Esophagus squamous epithelium (tissue), 5 donors: ENCODE measurements at regions not wholly inside any gene's neighbourhood (a gene's known extent, or its start where the extent isn't known, plus 50 kb on each side); places are given as distances from the start of the nearest gene placed in this dataset.
"Not testable (repeated sequence)": the region's sequence is repeated elsewhere in the genome, so short reads cannot be mapped to it uniquely, and the experiment has no call there.

Experiments
- DNase-seq: peaks from one replicate; lab custom pipeline; 2025; lab: John Stamatoyannopoulos, UW
- H3K27ac ChIP-seq, 4 donors: fragments of 200-600 bp; sonication (generic); one replicate each; pipeline ENCODE4 v1.5.1; 2016 to 2019; ENCODE audit warnings: mild to moderate bottlenecking in 1 of 4
- H3K27me3 ChIP-seq, 4 donors: fragments of 200-600 bp; sonication (generic); 1 replicate in 3 of 4; 2 replicates in 1 of 4; pipeline versions ENCODE4 v1.5.1 to v1.6.0; 2017 to 2021; ENCODE audit warnings: antibody characterized with exemption in 1 of 4
- H3K36me3 ChIP-seq, 3 donors: fragments of 200-600 bp; sonication (generic); one replicate each; pipeline ENCODE4 v1.5.1; 2016 to 2019
- H3K4me1 ChIP-seq, 3 donors: fragments of 200-600 bp; sonication (generic); one replicate each; pipeline ENCODE4 v1.5.1; 2017 to 2019
- H3K4me3 ChIP-seq, 4 donors: fragments of 200-600 bp; sonication (generic); 1 replicate in 3 of 4; 2 replicates in 1 of 4; pipeline ENCODE4 v1.5.1; 2016 to 2019; ENCODE audit warnings: mild to moderate bottlenecking in 2 of 4, moderate library complexity in 1 of 4
- H3K9me3 ChIP-seq, 3 donors: fragments of 200-600 bp; sonication (generic); one replicate each; pipeline ENCODE4 v1.5.1; 2016 to 2019
- CTCF ChIP-seq, 6 experiments: fragments of 450-650 bp in 4 of 6; fragments of 200-600 bp in 2 of 6; sonication (generic) in 2 of 6; IDR thresholded peaks; one replicate each; pipeline ENCODE4 v1.5.1; 2016 to 2019; ENCODE audit warnings: antibody characterized with exemption in 6 of 6, mild to moderate bottlenecking in 4 of 6, moderate library complexity in 4 of 6
- POLR2A ChIP-seq, 4 donors: fragments of 450-650 bp; IDR thresholded peaks; one replicate each; pipeline ENCODE4 v1.6.1; 2017; ENCODE audit warnings: antibody characterized with exemption in 4 of 4, mild to moderate bottlenecking in 4 of 4, moderate library complexity in 3 of 4
- WGBS, 2 donors: methylation state at CpG; one replicate each; pipeline ENCODE4 v1.1.5; 2018; 5-methylcytosine and 5-hydroxymethylcytosine counted together
- intact Hi-C: fragments of 100-400 bp; cut with DNase I; formaldehyde crosslinking; loops from one replicate; pipeline ENCODE4 v1.15.0; 2022
- donor health status: DM: yes; HTN: yes; CAD: no.

DNA sequence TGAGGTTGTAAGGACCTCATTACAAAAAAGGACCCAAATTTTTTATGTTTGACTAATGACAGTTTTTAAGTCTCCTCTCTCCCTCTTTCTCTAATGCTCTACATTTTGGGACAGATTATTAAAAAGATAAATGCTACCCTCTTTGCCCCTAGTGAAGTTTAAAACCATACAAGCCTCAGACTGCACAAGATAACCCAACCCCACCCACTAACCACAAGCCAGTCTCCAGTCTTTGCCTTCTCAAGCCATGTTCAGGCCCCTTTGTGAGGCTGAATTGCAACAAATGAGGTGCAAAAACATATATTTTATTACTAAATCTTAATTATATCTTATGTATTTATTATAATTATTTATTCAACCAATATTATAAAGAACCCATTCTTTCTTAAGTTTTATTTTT is 597.2 kb upstream of the BRINP3 start:
- no peak for TF ChIP-seq POLR2A (IDR thresholded peaks at IDR 0.05)
- TF ChIP-seq CTCF (IDR thresholded peaks at IDR 0.05): no peak
- Histone ChIP-seq H3K9me3 (no peaks in the 10 kb centered on the region), H3K36me3 (no peaks in the 10 kb centered on the region), H3K27ac (no peak overlapping the region), H3K27me3 (no peaks in the 10 kb centered on the region), H3K4me1 (no peaks in the 10 kb centered on the region), H3K4me3 (no peak overlapping the region)
- no peak for DNase-seq
- intact Hi-C loops: no loop called here

DNA sequence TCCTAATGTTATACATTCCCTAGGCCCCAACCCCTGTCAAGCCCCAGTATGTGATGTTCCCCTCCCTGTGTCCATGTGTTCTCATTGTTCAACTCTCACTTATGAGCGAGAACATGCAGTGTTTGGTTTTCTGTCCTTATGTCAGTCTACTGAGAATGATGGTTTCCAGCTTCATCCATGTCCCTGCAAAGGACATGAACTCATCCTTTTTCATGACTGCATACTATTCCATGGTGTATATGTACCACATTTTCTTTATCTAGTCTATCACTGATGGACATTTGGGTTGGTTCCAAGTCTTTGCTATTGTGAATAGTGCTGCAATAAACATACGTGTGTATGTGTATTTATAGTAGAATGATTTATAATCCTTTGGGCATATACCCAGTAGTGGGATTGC is 605.4 kb upstream of the BRINP3 start:
- WGBS, 2 donors: 82 to 88% methylated on average over 2 of the region's 2 CpGs
- intact Hi-C loops, H3K9me3 ChIP-seq, H3K4me3 ChIP-seq, H3K27me3 ChIP-seq, H3K36me3 ChIP-seq, DNase-seq, H3K27ac ChIP-seq, H3K4me1 ChIP-seq: not testable (repeated sequence)

GRCh38 chr1:191085121-191085520 is 607.5 kb upstream of the BRINP3 start:
- Histone ChIP-seq H3K4me3 (no peak overlapping the region), H3K36me3 (no peaks in the 10 kb centered on the region), H3K27ac (no peak overlapping the region), H3K9me3 (peaks cover 0 to 3% (median 0%) of the 10 kb centered on the region in 3 donors), H3K4me1 (no peaks in the 10 kb centered on the region), H3K27me3 (no peaks in the 10 kb centered on the region)
- DNase-seq: no peak
- TF ChIP-seq POLR2A (IDR thresholded peaks at IDR 0.05): no peak
- no peak for TF ChIP-seq CTCF (IDR thresholded peaks at IDR 0.05)
- intact Hi-C loops: no loop called here

DNA sequence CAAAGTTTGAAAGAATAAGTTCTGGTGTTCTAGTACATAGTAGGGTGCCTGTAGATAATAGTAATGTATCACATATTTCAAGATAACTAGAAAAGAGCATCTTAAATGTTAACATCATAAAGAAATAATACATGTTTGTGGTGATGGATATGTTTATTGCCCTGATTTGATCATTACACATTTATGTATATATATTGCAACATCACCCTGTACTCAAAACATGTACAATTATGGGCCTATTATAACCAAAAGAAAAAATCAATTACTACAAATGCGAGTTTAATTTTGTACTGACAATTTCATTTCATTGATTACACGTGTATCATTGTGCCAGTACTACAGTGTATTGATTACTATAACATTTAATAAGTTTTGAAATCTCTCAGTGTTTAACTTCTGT is 609.2 kb upstream of the BRINP3 start:
- no peaks in the 10 kb centered on the region for H3K27me3 ChIP-seq
- WGBS, 2 donors: 53 to 54% methylated on average over 2 of the region's 2 CpGs
- H3K27ac ChIP-seq: no peak overlapping the region
- no peak for TF ChIP-seq POLR2A (IDR thresholded peaks at IDR 0.05)
- no peak for TF ChIP-seq CTCF (IDR thresholded peaks at IDR 0.05)
- no peak for DNase-seq
- no peaks in the 10 kb centered on the region for H3K36me3 ChIP-seq
- intact Hi-C loops: no loop called here
- no peaks in the 10 kb centered on the region for H3K4me1 ChIP-seq
- H3K9me3 ChIP-seq: peaks cover 0 to 3% (median 0%) of the 10 kb centered on the region in 3 donors
- no peak overlapping the region for H3K4me3 ChIP-seq

DNA sequence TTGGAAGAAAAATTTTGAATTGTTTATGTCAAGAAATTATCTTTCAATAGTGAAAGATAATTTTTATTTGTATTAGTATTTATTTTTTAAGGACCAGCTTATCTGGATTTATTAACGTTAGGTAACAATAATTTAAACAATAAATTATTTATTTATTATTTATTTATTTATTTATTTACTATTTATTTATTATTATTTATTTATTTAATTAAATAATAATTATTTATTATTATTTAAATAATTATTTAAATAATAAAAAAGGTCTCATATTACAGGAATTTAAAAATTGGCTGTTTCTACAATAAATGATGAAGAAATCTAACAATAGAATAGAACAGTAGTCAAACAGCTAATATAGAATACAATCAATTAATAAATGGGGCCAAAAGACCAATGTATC is 618.7 kb upstream of the BRINP3 start:
- Histone ChIP-seq H3K27me3 (no peaks in the 10 kb centered on the region), H3K4me3 (no peak overlapping the region), H3K4me1 (no peaks in the 10 kb centered on the region), H3K36me3 (no peaks in the 10 kb centered on the region), H3K27ac (no peak overlapping the region), H3K9me3 (no peaks in the 10 kb centered on the region)
- no peak for DNase-seq
- WGBS, 2 donors: 55 to 85% methylated on average over 1 of the region's 1 CpG
- intact Hi-C loops: no loop called here
- TF ChIP-seq CTCF (IDR thresholded peaks at IDR 0.05) (no peak), POLR2A (IDR thresholded peaks at IDR 0.05) (no peak)

DNA sequence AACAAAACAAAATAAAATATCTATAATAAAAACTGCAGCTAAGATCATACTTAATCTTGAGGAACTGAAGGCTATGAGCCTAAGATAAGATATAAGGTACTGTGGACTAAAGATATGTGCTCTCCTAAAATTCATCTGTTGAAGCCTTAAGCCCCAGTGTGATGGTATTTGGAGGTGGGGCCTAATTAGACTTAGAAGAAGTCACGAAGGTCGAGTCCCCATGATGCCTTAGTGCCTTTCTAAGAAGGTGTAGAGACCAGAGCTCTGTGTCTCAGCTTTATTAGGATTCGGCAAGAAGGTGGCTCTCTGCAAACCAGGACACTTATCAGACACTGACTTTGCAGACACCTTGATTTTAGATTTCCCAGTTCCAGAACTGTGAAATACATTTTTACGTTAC is 622.0 kb upstream of the BRINP3 start:
- intact Hi-C loops: no loop called here
- no peak for TF ChIP-seq POLR2A (IDR thresholded peaks at IDR 0.05)
- TF ChIP-seq CTCF (IDR thresholded peaks at IDR 0.05): no peak
- no peak for DNase-seq
- Histone ChIP-seq H3K9me3 (no peaks in the 10 kb centered on the region), H3K27ac (no peak overlapping the region), H3K36me3 (no peaks in the 10 kb centered on the region), H3K4me3 (no peak overlapping the region), H3K4me1 (no peaks in the 10 kb centered on the region), H3K27me3 (no peaks in the 10 kb centered on the region)
- 71 to 80% methylated on average over 4 of the region's 4 CpGs for WGBS, 2 donors
